Neural cell (in vitro differentiated cells): ENCODE measurements at regions not wholly inside any gene's neighbourhood (a gene's known extent, or its start where the extent isn't known, plus 50 kb on each side); places are given as distances from the start of the nearest gene placed in this dataset.
"Not testable (repeated sequence)": the region's sequence is repeated elsewhere in the genome, so short reads cannot be mapped to it uniquely, and the experiment has no call there.

Experiments used
- H2AFZ ChIP-seq: fragments of 200-600, 300-800 bp; sonication (generic), shearing (Covaris generic); 2 replicates; pipeline ENCODE4 v1.6.0; 2014; ENCODE audit warnings: low read depth, mild to moderate bottlenecking, antibody characterized with exemption, low read length, moderate library complexity
- H3F3A ChIP-seq: fragments of 200-600 bp; shearing (Covaris generic); 2 replicates; pipeline ENCODE4 v1.6.1; 2016; ENCODE audit warnings: mild to moderate bottlenecking, moderate library complexity, mixed read lengths, antibody characterized with exemption, low read length; ENCODE audit not compliant: insufficient read depth, poor library complexity, severe bottlenecking
- H3K27ac ChIP-seq: fragments of 200-600, 300-800 bp; sonication (generic), shearing (Covaris generic); 2 replicates; pipeline ENCODE4 v1.5.1; 2014; ENCODE audit warnings: mild to moderate bottlenecking, low read length, moderate library complexity
- H3K27me3 ChIP-seq: fragments of 300-800, 200-600 bp; sonication (generic), shearing (Covaris generic); 2 replicates; pipeline ENCODE4 v1.6.0; 2014; ENCODE audit warnings: mild to moderate bottlenecking, low read depth, low read length, moderate library complexity; ENCODE audit not compliant: insufficient read depth
- H3K36me3 ChIP-seq: fragments of 300-800, 200-600 bp; sonication (generic), shearing (Covaris generic); 2 replicates; pipeline ENCODE4 v1.5.1; 2014; ENCODE audit warnings: mild to moderate bottlenecking, antibody characterized with exemption, low read length, moderate library complexity; ENCODE audit not compliant: insufficient read depth
- H3K4me2 ChIP-seq: fragments of 300-800, 200-600 bp; sonication (generic), shearing (Covaris generic); 2 replicates; pipeline ENCODE4 v1.6.0; 2014; ENCODE audit warnings: mild to moderate bottlenecking, low read length
- H3K4me3 ChIP-seq: fragments of 300-800, 200-600 bp; sonication (generic), shearing (Covaris generic); 2 replicates; pipeline ENCODE4 v1.5.1; 2014; ENCODE audit warnings: mild to moderate bottlenecking, low read length, moderate library complexity
- H3K79me2 ChIP-seq: fragments of 200-600 bp; shearing (Covaris generic); replicated peaks from 2 replicates; pipeline ENCODE4 v1.6.0; 2014; ENCODE audit warnings: mild to moderate bottlenecking, low read length, moderate library complexity; ENCODE audit not compliant: insufficient read depth
- H3K9ac ChIP-seq: fragments of 300-800, 200-600 bp; sonication (generic), shearing (Covaris generic); 2 replicates; pipeline ENCODE4 v1.6.1; 2016; ENCODE audit warnings: mild to moderate bottlenecking, low read length, mixed read lengths
- H3K9me2 ChIP-seq: fragments of 200-600 bp; shearing (Covaris generic); 2 replicates; pipeline ENCODE4 v1.6.1; 2016; ENCODE audit warnings: mild to moderate bottlenecking, low read length, mixed read lengths; ENCODE audit not compliant: insufficient read depth
- H3K9me3 ChIP-seq: fragments of 200-600, 300-800 bp; sonication (generic), shearing (Covaris generic); 2 replicates; pipeline ENCODE4 v1.6.1; 2016; ENCODE audit warnings: mild to moderate bottlenecking, mixed run types, low read length, moderate library complexity, mixed read lengths
- H4K20me1 ChIP-seq: fragments of 200-600 bp; shearing (Covaris generic); 2 replicates; pipeline ENCODE4 v1.6.1; 2016; ENCODE audit warnings: mild to moderate bottlenecking, mixed run types; ENCODE audit not compliant: insufficient read depth
- EP300 ChIP-seq: fragments of 450-650 bp; conservative IDR thresholded peaks from 2 replicates; pipeline ENCODE4 v1.6.1; 2014; ENCODE audit warnings: antibody characterized with exemption, mild to moderate bottlenecking, moderate library complexity; ENCODE audit not compliant: poor library complexity, severe bottlenecking
- EZH2 ChIP-seq: fragments of 200-600, 300-800 bp; shearing (Covaris generic), sonication (generic); IDR thresholded peaks from 2 replicates; pipeline ENCODE4 v1.6.1; 2014; ENCODE audit warnings: antibody characterized with exemption, low read length, borderline replicate concordance, mild to moderate bottlenecking; ENCODE audit not compliant: insufficient read depth, poor library complexity, severe bottlenecking
- MXI1 ChIP-seq: fragments of 450-650 bp; conservative IDR thresholded peaks from 2 replicates; pipeline ENCODE4 v1.6.1; 2014; ENCODE audit warnings: antibody characterized with exemption, mild to moderate bottlenecking; ENCODE audit not compliant: poor library complexity, severe bottlenecking
- POLR2AphosphoS5 ChIP-seq: IDR thresholded peaks from 2 replicates; pipeline ENCODE4 v1.6.1; 2012
- RAD21 ChIP-seq: fragments of 450-650 bp; conservative IDR thresholded peaks from 2 replicates; pipeline ENCODE4 v1.6.1; 2014; ENCODE audit warnings: antibody characterized with exemption, mild to moderate bottlenecking, moderate library complexity
- SMC3 ChIP-seq: fragments of 450-650 bp; conservative IDR thresholded peaks from 2 replicates; pipeline ENCODE4 v1.6.1; 2014; ENCODE audit warnings: antibody characterized with exemption, mild to moderate bottlenecking, moderate library complexity; ENCODE audit not compliant: poor library complexity
- TAF1 ChIP-seq: IDR thresholded peaks from 2 replicates; pipeline ENCODE4 v1.6.1; 2012; ENCODE audit warnings: low read depth
- TF ChIP-seq, protein P1 (sequence below): IDR thresholded peaks from 2 replicates; pipeline ENCODE4 v1.6.1; 2012; ENCODE audit warnings: borderline replicate concordance
- TF ChIP-seq, protein P2 (sequence below): fragments of 450-650 bp; IDR thresholded peaks from 2 replicates; pipeline ENCODE4 v1.5.1; 2014; ENCODE audit warnings: antibody characterized with exemption, mild to moderate bottlenecking, moderate library complexity; ENCODE audit not compliant: poor library complexity, severe bottlenecking

- H3K27me3 ChIP-seq = no peaks in the 10 kb centered on the region
- TF ChIP-seq, protein P1, sequence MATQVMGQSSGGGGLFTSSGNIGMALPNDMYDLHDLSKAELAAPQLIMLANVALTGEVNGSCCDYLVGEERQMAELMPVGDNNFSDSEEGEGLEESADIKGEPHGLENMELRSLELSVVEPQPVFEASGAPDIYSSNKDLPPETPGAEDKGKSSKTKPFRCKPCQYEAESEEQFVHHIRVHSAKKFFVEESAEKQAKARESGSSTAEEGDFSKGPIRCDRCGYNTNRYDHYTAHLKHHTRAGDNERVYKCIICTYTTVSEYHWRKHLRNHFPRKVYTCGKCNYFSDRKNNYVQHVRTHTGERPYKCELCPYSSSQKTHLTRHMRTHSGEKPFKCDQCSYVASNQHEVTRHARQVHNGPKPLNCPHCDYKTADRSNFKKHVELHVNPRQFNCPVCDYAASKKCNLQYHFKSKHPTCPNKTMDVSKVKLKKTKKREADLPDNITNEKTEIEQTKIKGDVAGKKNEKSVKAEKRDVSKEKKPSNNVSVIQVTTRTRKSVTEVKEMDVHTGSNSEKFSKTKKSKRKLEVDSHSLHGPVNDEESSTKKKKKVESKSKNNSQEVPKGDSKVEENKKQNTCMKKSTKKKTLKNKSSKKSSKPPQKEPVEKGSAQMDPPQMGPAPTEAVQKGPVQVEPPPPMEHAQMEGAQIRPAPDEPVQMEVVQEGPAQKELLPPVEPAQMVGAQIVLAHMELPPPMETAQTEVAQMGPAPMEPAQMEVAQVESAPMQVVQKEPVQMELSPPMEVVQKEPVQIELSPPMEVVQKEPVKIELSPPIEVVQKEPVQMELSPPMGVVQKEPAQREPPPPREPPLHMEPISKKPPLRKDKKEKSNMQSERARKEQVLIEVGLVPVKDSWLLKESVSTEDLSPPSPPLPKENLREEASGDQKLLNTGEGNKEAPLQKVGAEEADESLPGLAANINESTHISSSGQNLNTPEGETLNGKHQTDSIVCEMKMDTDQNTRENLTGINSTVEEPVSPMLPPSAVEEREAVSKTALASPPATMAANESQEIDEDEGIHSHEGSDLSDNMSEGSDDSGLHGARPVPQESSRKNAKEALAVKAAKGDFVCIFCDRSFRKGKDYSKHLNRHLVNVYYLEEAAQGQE = no peak
- TF ChIP-seq EP300 (no peak), MXI1 (no peak), SMC3 (peak; percentile 16), EZH2 (no peak), RAD21 (peak; percentile 32), POLR2AphosphoS5 (no peak), TAF1 (no peak)
- TF ChIP-seq, protein P2, sequence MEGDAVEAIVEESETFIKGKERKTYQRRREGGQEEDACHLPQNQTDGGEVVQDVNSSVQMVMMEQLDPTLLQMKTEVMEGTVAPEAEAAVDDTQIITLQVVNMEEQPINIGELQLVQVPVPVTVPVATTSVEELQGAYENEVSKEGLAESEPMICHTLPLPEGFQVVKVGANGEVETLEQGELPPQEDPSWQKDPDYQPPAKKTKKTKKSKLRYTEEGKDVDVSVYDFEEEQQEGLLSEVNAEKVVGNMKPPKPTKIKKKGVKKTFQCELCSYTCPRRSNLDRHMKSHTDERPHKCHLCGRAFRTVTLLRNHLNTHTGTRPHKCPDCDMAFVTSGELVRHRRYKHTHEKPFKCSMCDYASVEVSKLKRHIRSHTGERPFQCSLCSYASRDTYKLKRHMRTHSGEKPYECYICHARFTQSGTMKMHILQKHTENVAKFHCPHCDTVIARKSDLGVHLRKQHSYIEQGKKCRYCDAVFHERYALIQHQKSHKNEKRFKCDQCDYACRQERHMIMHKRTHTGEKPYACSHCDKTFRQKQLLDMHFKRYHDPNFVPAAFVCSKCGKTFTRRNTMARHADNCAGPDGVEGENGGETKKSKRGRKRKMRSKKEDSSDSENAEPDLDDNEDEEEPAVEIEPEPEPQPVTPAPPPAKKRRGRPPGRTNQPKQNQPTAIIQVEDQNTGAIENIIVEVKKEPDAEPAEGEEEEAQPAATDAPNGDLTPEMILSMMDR = peak; percentile 36
- H3K27ac ChIP-seq = no peak overlapping the region
- H3K79me2 ChIP-seq = no peaks in the 10 kb centered on the region
- H3K9ac ChIP-seq = no peak overlapping the region
- no peak overlapping the region for H3K4me3 ChIP-seq
- no peaks in the 10 kb centered on the region for H3F3A ChIP-seq
- no peaks in the 10 kb centered on the region for H3K9me3 ChIP-seq
- no peaks in the 10 kb centered on the region for H3K36me3 ChIP-seq
- H4K20me1 ChIP-seq = no peaks in the 10 kb centered on the region
- no peaks in the 10 kb centered on the region for H3K9me2 ChIP-seq
- H3K4me2 ChIP-seq = no peak overlapping the region
- no peak overlapping the region for H2AFZ ChIP-seq
Measured at GRCh38 chr9:764105-764524, 77.4 kb upstream of the DMRT1 start.

- Histone ChIP-seq H3K27ac (no peak overlapping the region), H3K27me3 (no peaks in the 10 kb centered on the region), H4K20me1 (no peaks in the 10 kb centered on the region), H3K4me2 (no peak overlapping the region), H3K4me3 (no peak overlapping the region), H3K9ac (no peak overlapping the region), H2AFZ (no peak overlapping the region), H3F3A (no peaks in the 10 kb centered on the region), H3K79me2 (no peaks in the 10 kb centered on the region), H3K9me2 (no peaks in the 10 kb centered on the region), H3K9me3 (no peaks in the 10 kb centered on the region), H3K36me3 (no peaks in the 10 kb centered on the region)
- TF ChIP-seq EZH2 = no peak
- TF ChIP-seq, protein P2 = no peak
- TF ChIP-seq, protein P1 = no peak
- no peak for TF ChIP-seq POLR2AphosphoS5
- no peak for TF ChIP-seq SMC3
- TF ChIP-seq EP300 = no peak
- TF ChIP-seq MXI1 = no peak
- no peak for TF ChIP-seq RAD21
- TF ChIP-seq TAF1 = no peak
Measured at GRCh38 chr9:764986-765385, 76.5 kb upstream of the DMRT1 start.

DNA sequence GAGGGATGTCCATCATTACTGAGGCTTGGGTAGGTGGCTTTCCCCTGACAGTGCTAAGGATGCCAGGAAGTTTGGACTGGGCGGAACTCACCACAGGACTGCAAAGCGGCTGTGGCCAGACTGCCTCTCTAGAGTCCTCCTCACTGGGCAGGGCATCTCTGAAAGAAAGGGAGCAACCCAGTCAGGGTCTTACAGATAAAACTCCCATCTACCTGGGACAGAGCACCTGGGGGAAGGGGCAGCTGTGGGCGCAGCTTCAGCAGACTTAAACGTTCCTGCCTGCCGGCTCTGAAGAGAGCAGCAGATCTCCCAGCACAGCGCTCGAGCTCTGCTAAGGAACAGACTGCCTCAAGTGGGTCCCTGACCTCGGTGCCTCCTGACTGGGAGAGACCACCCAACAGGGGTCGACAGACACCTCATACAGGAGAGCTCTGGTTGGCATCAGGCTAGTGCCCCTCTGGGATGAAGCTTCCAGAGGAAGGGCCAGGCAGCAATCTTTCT, 74.4 kb upstream of the DMRT1 start:
- H3K27ac ChIP-seq, H4K20me1 ChIP-seq, H2AFZ ChIP-seq, H3K27me3 ChIP-seq, H3K9me2 ChIP-seq, H3K4me3 ChIP-seq, H3K4me2 ChIP-seq, H3K9me3 ChIP-seq, H3K36me3 ChIP-seq, H3K79me2 ChIP-seq, H3F3A ChIP-seq, H3K9ac ChIP-seq: not testable (repeated sequence)
